ENCODE measurements at regions not wholly inside any gene's neighbourhood (a gene's known extent, or its start where the extent isn't known, plus 50 kb on each side); places are given as distances from the start of the nearest gene placed in this dataset.

DNA sequence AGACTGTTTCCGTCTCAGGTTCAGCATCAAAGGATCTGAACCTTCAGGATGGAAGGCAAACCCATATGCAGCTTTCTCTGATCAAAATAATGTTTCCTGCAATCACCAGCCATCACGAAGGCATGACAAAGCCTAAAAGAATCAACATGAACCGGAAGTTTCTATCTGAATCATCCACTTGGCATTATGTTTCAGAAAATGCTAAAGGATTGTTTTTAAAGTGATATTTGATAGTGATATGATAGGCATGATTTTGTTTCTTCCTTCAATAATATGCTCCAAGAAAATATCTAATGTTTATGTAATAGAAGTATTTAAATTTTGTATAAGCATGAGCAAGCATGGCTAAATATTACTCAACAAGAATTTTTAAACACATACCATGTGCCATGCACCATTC, 219.6 kb downstream of the PLK2 start:
- Mint-ChIP-seq H3K4me3 (no peak overlapping the region), H3K27me3 (ENCODE audit: low read depth) (peaks cover 2% of the 10 kb centered on the region), H3K36me3 (ENCODE audit: insufficient read depth) (no peaks in the 10 kb centered on the region), H3K4me1 (ENCODE audit: low read depth) (no peaks in the 10 kb centered on the region), H3K9me3 (no peaks in the 10 kb centered on the region)
- DNase-seq: no peak
- ATAC-seq: no peak

DNA sequence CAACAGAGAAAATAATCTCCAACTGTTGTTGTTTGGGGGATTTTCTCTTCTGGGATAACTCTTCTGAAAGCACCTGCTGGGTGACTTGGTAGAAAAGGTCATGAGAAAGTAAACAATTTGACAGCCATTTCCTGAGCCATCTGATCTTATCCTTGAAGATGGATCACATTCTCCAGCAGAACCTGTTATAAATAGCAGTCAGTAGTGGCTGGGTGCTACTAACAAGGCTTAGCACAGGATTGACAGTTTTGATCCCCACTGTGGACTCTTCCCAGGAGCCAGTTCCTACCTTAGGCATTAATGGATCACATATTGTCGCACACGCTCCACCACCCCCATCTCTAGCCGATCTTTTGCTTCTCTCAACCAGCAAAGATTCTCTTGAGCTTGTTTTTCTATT, 220.2 kb downstream of the PLK2 start:
- Mint-ChIP-seq H3K4me1 (ENCODE audit: low read depth) (no peaks in the 10 kb centered on the region), H3K9me3 (no peaks in the 10 kb centered on the region), H3K4me3 (no peak overlapping the region), H3K36me3 (ENCODE audit: insufficient read depth) (no peaks in the 10 kb centered on the region), H3K27me3 (ENCODE audit: low read depth) (peaks cover 2% of the 10 kb centered on the region)
- ATAC-seq: no peak
- DNase-seq: no peak

DNA sequence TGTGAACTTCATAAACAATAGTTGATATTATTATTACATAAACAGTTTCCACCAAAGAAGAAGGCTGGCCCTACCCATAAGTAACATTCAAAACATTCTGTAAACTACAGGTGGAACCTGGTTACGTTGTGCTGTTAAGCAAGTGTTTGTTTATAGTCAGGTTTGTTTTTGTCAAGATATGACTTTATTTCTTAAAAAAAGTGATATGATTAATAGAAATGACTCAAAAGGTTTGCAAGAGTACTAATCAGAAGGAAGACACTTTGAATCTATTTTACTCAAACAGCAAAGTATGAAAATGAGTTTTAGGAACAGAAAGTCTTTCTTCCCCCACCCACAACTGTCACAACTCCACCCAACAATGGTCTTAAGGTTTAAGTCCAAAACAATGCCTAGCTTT, 220.8 kb downstream of the PLK2 start:
- no peaks in the 10 kb centered on the region for H3K36me3 Mint-ChIP-seq (ENCODE audit: insufficient read depth)
- DNase-seq (no peak), ATAC-seq (peak in 1 of 2 donors; percentile 18)
- no peak overlapping the region for H3K4me3 Mint-ChIP-seq
- H3K4me1 Mint-ChIP-seq (ENCODE audit: low read depth): no peaks in the 10 kb centered on the region
- H3K9me3 Mint-ChIP-seq: no peaks in the 10 kb centered on the region
- peaks cover 2% of the 10 kb centered on the region for H3K27me3 Mint-ChIP-seq (ENCODE audit: low read depth)

DNA sequence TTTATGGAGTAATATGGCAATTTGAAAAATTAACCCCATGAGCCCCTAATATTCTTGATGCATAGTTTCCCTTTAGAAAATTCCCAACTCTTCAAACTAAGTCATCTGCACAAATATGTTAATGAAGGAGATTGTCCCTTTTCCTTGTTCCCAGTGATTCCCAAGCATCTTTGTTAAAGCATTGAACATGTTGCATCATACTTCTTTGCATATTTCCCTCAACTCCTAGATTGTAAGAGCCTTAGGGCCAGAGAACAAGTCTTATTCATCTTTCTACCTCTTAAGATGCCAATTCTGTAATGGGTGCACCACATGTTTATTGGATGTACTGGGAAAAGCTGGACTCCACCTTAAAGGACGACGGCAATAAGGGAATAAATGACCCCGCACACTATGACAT, 223.4 kb downstream of the PLK2 start:
- Mint-ChIP-seq H3K4me1 (ENCODE audit: low read depth) (no peaks in the 10 kb centered on the region), H3K4me3 (no peak overlapping the region), H3K27me3 (ENCODE audit: low read depth) (peaks cover 2% of the 10 kb centered on the region), H3K36me3 (ENCODE audit: insufficient read depth) (no peaks in the 10 kb centered on the region), H3K9me3 (no peaks in the 10 kb centered on the region)
- DNase-seq (no peak), ATAC-seq (no peak)

DNA sequence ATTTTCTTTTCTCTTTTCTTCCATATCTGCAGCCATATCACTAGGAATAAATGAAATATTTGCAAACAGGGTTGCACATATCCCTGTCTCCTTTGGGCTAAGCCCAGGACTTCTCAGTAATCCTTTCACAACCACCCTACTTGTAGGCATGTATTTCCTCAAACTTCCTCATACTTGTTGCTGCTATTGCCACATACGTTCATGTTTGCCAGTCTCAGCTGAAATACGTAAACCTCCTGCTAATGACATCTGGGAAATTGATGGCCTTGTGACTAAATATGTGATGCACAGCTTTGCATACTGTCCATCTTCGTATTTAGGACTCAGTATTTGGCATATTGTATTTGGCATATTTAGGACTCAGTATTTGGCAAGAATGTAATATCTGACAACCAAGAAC, 224.6 kb downstream of the PLK2 start:
- H3K4me1 Mint-ChIP-seq (ENCODE audit: low read depth): no peaks in the 10 kb centered on the region
- H3K9me3 Mint-ChIP-seq: no peaks in the 10 kb centered on the region
- H3K27me3 Mint-ChIP-seq (ENCODE audit: low read depth): peaks cover 2% of the 10 kb centered on the region
- no peaks in the 10 kb centered on the region for H3K36me3 Mint-ChIP-seq (ENCODE audit: insufficient read depth)
- no peak for DNase-seq
- ATAC-seq: no peak
- no peak overlapping the region for H3K4me3 Mint-ChIP-seq

DNA sequence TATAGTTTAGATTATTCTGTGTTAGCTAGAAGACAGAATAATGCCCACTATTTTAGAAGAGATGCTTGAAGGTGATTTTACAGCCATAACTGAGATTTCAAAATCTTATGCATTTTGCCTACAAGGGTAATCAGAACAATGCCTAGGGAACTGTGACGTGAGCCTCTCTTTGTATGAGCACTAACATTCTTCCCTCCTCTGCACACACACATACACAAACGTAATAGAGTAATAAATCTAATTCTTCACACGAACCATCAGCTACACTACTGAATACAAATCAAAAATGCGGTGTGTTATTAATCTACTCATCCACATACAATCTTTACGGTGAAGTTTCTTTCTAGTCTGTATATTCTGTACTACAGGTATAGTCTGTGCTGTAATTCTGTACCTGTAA, 227.8 kb downstream of the PLK2 start:
- no peak overlapping the region for H3K4me3 Mint-ChIP-seq
- ATAC-seq: no peak
- H3K27me3 Mint-ChIP-seq (ENCODE audit: low read depth): no peaks in the 10 kb centered on the region
- no peaks in the 10 kb centered on the region for H3K36me3 Mint-ChIP-seq (ENCODE audit: insufficient read depth)
- H3K9me3 Mint-ChIP-seq: no peaks in the 10 kb centered on the region
- no peak for DNase-seq
- no peaks in the 10 kb centered on the region for H3K4me1 Mint-ChIP-seq (ENCODE audit: low read depth)

DNA sequence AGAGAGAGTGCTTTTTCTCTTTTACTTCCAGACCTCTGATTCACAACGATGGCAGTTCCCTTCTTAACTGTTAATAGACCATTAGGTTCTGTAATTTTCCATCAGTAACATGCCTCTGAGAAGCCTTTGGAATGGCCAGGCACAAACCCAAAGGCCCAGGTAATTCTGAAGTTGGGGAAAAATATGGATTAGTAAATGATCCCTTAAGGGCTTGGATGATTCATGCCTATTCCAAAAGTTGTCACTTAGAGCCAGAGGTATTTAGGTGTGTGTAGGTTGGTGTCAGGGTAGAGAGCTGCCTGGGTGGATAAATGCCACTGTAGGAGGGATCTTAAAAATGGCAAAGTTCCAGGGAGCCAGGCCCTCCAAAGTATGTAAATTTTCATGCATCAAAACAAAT, 228.8 kb downstream of the PLK2 start:
- H3K9me3 Mint-ChIP-seq: no peaks in the 10 kb centered on the region
- H3K4me3 Mint-ChIP-seq: no peak overlapping the region
- H3K4me1 Mint-ChIP-seq (ENCODE audit: low read depth): no peaks in the 10 kb centered on the region
- no peaks in the 10 kb centered on the region for H3K27me3 Mint-ChIP-seq (ENCODE audit: low read depth)
- DNase-seq: no peak
- no peaks in the 10 kb centered on the region for H3K36me3 Mint-ChIP-seq (ENCODE audit: insufficient read depth)
- no peak for ATAC-seq

DNA sequence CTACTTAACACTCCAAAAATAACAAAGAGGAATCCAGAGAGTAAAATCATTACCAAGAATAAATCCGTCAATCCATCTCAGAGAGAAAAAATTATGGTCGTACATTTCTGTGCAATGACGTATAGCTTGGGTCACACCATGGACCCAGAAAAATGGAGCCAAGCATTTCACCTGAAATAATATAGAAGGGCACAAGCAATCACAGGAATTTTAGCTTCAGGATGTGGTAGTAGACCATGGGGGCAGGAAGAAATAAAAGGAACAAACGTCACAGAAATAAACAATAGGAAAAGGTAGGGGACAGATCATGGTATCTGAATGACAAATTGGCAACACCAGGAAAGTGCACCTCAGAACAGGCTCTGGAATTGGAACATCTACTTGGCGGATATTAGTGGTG, 231.0 kb downstream of the PLK2 start:
- H3K9me3 Mint-ChIP-seq: no peaks in the 10 kb centered on the region
- no peak overlapping the region for H3K4me3 Mint-ChIP-seq
- H3K4me1 Mint-ChIP-seq (ENCODE audit: low read depth): no peaks in the 10 kb centered on the region
- H3K27me3 Mint-ChIP-seq (ENCODE audit: low read depth): no peaks in the 10 kb centered on the region
- DNase-seq: no peak
- ATAC-seq: no peak
- no peaks in the 10 kb centered on the region for H3K36me3 Mint-ChIP-seq (ENCODE audit: insufficient read depth)

DNA sequence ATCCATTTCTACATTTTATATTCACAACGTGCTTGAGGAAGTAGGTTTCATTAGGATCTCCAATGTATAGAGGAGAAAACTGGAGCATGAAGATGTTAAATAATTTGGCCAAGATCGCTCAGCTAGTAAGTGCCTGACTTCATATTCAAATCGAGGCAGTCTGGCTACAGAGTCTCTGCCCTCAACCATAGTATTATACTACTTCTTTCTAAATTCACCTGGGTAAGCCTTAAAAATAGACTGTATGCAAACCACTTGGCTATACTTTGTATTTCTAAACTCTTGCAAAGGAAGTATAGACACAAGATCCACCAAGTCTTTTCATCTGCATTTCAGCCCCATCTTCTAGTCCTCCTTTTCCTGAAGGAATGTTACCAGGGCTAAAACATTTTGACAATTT, 232.0 kb downstream of the PLK2 start:
- H3K36me3 Mint-ChIP-seq (ENCODE audit: insufficient read depth): no peaks in the 10 kb centered on the region
- DNase-seq (no peak), ATAC-seq (no peak)
- H3K9me3 Mint-ChIP-seq: no peaks in the 10 kb centered on the region
- H3K4me3 Mint-ChIP-seq: no peak overlapping the region
- H3K4me1 Mint-ChIP-seq (ENCODE audit: low read depth): no peaks in the 10 kb centered on the region
- no peaks in the 10 kb centered on the region for H3K27me3 Mint-ChIP-seq (ENCODE audit: low read depth)

DNA sequence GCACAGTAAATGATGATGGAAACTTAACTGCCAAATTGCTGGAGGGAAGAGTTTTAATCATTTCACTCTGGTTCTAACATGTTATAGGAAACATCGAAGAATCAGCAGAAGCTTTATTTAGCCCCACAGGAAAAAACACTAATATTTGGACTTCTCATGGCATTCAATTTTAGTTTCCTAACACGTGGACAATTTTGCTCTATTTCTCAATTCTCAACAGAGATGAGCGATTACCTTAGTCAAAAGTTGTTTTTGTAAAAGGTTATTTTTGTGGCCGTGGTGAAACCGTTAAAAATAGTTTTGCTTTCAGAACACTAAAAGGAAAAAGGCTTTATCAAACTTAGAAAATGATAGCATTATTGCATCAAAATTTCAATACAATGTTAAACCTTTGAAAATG, 235.2 kb downstream of the PLK2 start:
- H3K4me3 Mint-ChIP-seq: no peak overlapping the region
- ATAC-seq: no peak
- no peaks in the 10 kb centered on the region for H3K4me1 Mint-ChIP-seq (ENCODE audit: low read depth)
- DNase-seq: no peak
- no peaks in the 10 kb centered on the region for H3K27me3 Mint-ChIP-seq (ENCODE audit: low read depth)
- H3K36me3 Mint-ChIP-seq (ENCODE audit: insufficient read depth): no peaks in the 10 kb centered on the region
- H3K9me3 Mint-ChIP-seq: no peaks in the 10 kb centered on the region

DNA sequence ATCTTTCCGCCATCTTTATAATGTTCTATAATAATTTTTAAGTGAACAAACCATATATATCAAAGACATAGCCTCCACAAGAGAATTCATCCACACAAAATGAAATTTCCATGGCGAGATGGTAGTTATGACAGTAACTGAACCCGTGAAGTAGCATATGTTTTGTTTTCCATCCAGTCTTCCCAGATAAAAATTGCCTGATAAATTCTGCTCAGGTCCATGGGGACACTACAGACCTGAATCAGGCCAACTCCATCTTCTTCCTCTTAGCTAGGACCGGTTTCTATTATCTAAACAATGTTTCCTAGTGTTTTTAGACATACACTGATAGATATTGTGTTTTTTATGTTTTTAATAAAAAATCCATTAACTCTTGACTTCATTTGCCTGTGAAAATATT, 235.7 kb downstream of the PLK2 start:
- no peak overlapping the region for H3K4me3 Mint-ChIP-seq
- ATAC-seq: no peak
- DNase-seq: no peak
- H3K4me1 Mint-ChIP-seq (ENCODE audit: low read depth): no peaks in the 10 kb centered on the region
- H3K36me3 Mint-ChIP-seq (ENCODE audit: insufficient read depth): no peaks in the 10 kb centered on the region
- H3K27me3 Mint-ChIP-seq (ENCODE audit: low read depth): no peaks in the 10 kb centered on the region
- H3K9me3 Mint-ChIP-seq: no peaks in the 10 kb centered on the region

DNA sequence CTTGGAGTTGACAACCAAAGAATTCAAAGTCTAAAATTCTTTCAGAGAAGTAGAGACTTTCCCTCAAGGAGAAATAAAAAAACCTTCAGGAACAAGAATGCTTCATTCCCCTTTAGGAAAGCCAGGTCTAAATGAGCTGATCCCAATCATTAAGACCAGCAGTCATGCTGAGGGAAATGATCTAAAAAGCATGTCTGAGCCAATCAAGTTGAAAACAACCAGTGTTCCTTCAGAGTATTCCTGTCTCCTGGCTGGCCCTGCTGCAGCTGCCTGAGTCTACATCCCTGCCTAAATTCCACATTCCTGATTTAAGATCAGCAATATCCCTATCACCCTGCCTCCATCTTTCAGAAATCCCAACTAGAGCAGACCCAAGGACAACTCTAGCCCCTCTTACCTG, 244.5 kb downstream of the PLK2 start:
- no peak for DNase-seq
- no peaks in the 10 kb centered on the region for H3K36me3 Mint-ChIP-seq (ENCODE audit: insufficient read depth)
- no peaks in the 10 kb centered on the region for H3K27me3 Mint-ChIP-seq (ENCODE audit: low read depth)
- ATAC-seq: no peak
- H3K4me1 Mint-ChIP-seq (ENCODE audit: low read depth): no peaks in the 10 kb centered on the region
- H3K9me3 Mint-ChIP-seq: peaks cover 4% of the 10 kb centered on the region
- no peak overlapping the region for H3K4me3 Mint-ChIP-seq

DNA sequence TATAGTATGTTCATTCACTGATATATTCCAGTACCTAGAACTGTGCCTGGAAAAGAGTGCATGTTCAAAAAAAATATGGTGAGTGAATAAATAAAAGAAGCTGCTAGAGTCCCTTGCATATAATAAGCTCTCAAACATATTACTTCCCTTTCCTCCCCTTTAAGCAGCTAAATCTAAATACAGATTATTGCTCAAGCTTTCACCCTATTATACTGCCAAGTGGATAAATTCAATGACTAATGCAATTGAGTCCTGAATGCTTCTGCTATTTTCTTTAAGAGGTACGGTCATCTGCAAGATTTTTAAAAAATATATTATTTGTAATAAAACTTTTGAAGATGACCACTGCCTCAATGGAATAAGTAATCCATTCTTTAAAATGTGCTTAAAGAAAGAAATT, 248.4 kb downstream of the PLK2 start:
- no peak overlapping the region for H3K4me3 Mint-ChIP-seq
- H3K27me3 Mint-ChIP-seq (ENCODE audit: low read depth): no peaks in the 10 kb centered on the region
- no peaks in the 10 kb centered on the region for H3K4me1 Mint-ChIP-seq (ENCODE audit: low read depth)
- H3K9me3 Mint-ChIP-seq: no peaks in the 10 kb centered on the region
- DNase-seq: no peak
- no peak for ATAC-seq
- H3K36me3 Mint-ChIP-seq (ENCODE audit: insufficient read depth): no peaks in the 10 kb centered on the region

DNA sequence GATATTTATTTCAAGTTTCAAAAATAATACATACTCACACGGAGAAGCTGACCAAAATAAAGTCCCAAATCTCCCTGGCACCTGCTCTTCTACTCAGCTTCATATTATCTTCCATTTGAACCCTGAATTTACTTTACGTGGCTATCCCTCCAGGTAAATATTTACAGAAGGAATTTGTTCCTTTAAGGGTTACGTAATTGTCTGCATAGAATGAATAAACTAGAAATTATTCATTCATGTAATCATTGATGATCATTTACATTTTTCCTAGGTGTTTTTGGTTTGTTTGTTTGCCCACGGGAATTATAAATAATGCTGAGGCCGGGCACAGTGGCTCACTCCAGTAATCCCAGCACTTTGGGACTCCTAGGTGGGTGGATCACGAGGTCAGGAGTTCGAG, 251.2 kb downstream of the PLK2 start:
- Mint-ChIP-seq H3K4me3 (no peak overlapping the region), H3K4me1 (ENCODE audit: low read depth) (no peaks in the 10 kb centered on the region), H3K9me3 (no peaks in the 10 kb centered on the region), H3K27me3 (ENCODE audit: low read depth) (peaks cover 2% of the 10 kb centered on the region), H3K36me3 (ENCODE audit: insufficient read depth) (no peaks in the 10 kb centered on the region)
- no peak for ATAC-seq
- DNase-seq: no peak

DNA sequence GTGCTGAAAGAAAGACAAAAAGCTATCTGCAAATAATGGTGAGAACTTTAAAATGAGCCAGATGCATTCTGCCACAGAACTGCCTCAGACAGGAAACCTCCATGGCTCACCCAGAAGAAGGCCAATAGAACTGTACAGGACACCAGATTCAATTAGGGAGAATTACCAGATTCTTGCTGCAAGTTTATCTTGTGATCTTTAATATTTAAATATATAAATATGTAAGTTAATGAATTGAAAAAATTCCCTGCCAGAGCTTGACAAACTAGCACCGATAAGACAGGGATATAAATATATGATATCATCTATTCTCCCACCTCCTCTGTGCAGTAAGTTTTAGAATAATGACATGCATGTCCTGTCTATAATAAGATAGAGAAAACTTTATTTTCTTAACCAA, 252.8 kb downstream of the PLK2 start:
- DNase-seq (no peak), ATAC-seq (no peak)
- Mint-ChIP-seq H3K4me3 (no peak overlapping the region), H3K27me3 (ENCODE audit: low read depth) (peaks cover 2% of the 10 kb centered on the region), H3K36me3 (ENCODE audit: insufficient read depth) (no peaks in the 10 kb centered on the region), H3K4me1 (ENCODE audit: low read depth) (no peaks in the 10 kb centered on the region), H3K9me3 (no peaks in the 10 kb centered on the region)

DNA sequence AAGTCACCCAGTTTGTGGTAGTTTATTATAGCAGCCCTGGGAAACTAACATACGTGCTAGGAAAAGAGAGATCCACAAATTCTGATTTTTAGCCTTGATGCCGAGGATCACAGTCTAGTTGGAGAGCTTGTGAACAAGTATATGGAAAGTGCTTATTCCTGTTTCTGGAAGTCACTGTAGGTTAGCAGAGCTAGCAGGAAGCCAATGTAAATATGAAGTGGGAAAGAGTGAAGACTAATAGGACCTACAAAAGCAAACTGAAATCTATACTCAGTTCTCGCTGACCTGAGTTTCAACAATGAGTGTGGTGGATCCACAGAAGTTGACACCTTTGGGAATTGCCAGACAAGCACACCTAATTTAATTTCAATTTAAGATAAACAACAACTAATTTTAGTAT, 254.9 kb downstream of the PLK2 start:
- Mint-ChIP-seq H3K4me1 (ENCODE audit: low read depth) (no peaks in the 10 kb centered on the region), H3K9me3 (no peaks in the 10 kb centered on the region), H3K36me3 (ENCODE audit: insufficient read depth) (no peaks in the 10 kb centered on the region), H3K4me3 (no peak overlapping the region), H3K27me3 (ENCODE audit: low read depth) (peaks cover 2% of the 10 kb centered on the region)
- no peak for DNase-seq
- ATAC-seq: no peak
